GM12872 (cell line): ENCODE measurements at regions not wholly inside any gene's neighbourhood (a gene's known extent, or its start where the extent isn't known, plus 50 kb on each side); places are given as distances from the start of the nearest gene placed in this dataset.

Source experiments
- TF ChIP-seq, protein P1 (sequence below): IDR thresholded peaks from 3 replicates; pipeline ENCODE4 v1.5.1; 2011; ENCODE audit warnings: low read depth, mild to moderate bottlenecking, low read length, moderate library complexity; ENCODE audit not compliant: insufficient read depth

GRCh38 chr13:85228692-85229091 lies 570.5 kb downstream of the SLITRK6 start:
- TF ChIP-seq, protein P1, sequence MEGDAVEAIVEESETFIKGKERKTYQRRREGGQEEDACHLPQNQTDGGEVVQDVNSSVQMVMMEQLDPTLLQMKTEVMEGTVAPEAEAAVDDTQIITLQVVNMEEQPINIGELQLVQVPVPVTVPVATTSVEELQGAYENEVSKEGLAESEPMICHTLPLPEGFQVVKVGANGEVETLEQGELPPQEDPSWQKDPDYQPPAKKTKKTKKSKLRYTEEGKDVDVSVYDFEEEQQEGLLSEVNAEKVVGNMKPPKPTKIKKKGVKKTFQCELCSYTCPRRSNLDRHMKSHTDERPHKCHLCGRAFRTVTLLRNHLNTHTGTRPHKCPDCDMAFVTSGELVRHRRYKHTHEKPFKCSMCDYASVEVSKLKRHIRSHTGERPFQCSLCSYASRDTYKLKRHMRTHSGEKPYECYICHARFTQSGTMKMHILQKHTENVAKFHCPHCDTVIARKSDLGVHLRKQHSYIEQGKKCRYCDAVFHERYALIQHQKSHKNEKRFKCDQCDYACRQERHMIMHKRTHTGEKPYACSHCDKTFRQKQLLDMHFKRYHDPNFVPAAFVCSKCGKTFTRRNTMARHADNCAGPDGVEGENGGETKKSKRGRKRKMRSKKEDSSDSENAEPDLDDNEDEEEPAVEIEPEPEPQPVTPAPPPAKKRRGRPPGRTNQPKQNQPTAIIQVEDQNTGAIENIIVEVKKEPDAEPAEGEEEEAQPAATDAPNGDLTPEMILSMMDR = no peak

- TF ChIP-seq, protein P1 = no peak
Observed at GRCh38 chr13:85223883-85224656, 575.1 kb downstream of the SLITRK6 start.

DNA sequence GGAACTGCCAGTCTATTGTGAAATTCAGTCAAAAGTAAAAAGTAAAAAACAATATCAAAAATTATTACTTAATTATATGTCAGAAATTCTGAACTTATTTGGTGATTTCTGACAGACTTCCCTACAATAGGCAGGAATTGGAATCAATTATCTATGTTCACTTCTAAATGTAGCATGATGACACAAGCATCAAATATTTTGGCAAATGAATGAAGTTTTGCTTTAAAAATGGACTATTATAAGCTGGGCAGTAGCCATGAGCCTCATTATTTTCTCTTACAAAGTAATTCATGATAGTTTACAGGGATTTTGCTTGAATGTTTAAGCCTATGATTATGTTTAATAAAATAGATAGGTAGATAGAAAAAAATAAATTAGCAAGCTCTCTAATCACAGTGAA lies 582.6 kb downstream of the SLITRK6 start:
- TF ChIP-seq, protein P1 = no peak

DNA sequence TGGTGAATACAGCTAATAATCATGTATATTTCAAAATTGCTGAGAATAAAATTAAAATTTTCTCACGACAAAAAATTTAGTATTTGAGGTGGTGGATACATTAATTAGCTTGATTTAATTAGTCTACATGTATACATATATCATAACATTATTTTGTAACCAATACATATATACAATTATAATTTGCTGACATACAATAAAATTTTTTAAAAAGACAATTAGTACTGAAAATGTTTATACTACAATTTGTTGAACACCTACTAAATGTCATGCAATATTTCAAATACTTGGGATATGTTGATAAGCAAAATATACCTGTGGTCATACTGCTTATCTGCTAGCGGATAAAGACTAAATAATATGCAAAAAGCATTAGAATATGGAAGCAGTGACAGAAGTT lies 586.5 kb downstream of the SLITRK6 start:
- TF ChIP-seq, protein P1 = no peak

DNA sequence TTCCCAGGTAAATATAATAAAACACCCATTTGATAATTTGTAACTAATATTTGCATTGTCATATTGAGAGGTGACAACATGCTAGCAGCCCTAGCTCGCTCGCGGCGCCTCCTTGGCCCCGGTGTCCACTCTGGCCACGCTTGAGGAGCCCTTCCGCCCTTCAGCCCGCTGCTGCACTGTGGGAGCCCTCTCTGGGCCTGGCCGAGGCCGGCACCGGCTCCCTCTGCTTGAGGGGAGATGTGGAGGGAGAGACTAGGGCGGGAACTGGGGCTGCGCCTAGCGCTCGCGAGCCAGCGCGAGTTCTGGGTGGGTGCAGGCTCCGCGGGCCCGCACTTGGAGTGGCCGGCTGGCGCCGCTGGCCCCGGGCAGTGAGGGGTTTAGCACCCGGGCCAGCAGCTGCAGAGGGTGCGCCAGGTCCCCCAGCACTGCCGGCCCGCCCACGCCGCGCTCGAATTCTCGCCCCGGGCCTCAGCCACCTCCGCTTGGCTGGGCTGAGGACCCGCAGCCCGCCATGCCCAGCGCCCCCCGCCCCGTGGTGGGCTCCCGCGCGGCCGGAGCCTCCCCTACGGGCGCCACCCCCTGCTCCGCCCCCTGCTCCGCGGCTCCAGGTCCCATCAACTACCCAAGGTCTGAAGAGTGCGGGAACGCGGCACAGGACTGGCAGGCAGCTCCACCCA lies 594.4 kb downstream of the SLITRK6 start:
- TF ChIP-seq, protein P1 = no peak

- TF ChIP-seq, protein P1 = no peak
Observed at GRCh38 chr13:85197431-85197830, 601.8 kb downstream of the SLITRK6 start.

- TF ChIP-seq, protein P1 = no peak
Observed at GRCh38 chr13:85194482-85194881, 604.7 kb downstream of the SLITRK6 start.
